ENCODE measurements at regions not wholly inside any gene's neighbourhood (a gene's known extent, or its start where the extent isn't known, plus 50 kb on each side); places are given as distances from the start of the nearest gene placed in this dataset.

- peak; percentile 5 for TF ChIP-seq CTCF (conservative IDR thresholded peaks at IDR 0.05; ENCODE audit: control insufficient read depth, insufficient read depth, low read depth, low read length)
- no peak overlapping the region for H3K4me3 ChIP-seq (ENCODE audit: control insufficient read depth, low read depth, low read length)
- no peak for DNase-seq (ENCODE audit: low read depth)
These were observed 1012.4 kb upstream of the CRIM1 start for GRCh38 chr2:35343135-35343534.

- no peak for TF ChIP-seq CTCF (conservative IDR thresholded peaks at IDR 0.05; ENCODE audit: control insufficient read depth, insufficient read depth, low read depth, low read length)
- no peak overlapping the region for H3K4me3 ChIP-seq (ENCODE audit: control insufficient read depth, low read depth, low read length)
- no peak for DNase-seq (ENCODE audit: low read depth)
These were observed 1016.4 kb upstream of the CRIM1 start for GRCh38 chr2:35339211-35339610.

GRCh38 chr2:35337922-35338321, 1017.7 kb upstream of the CRIM1 start:
- no peak for TF ChIP-seq CTCF (conservative IDR thresholded peaks at IDR 0.05; ENCODE audit: control insufficient read depth, insufficient read depth, low read depth, low read length)
- H3K4me3 ChIP-seq (ENCODE audit: control insufficient read depth, low read depth, low read length): no peak overlapping the region
- DNase-seq (ENCODE audit: low read depth): no peak

DNA sequence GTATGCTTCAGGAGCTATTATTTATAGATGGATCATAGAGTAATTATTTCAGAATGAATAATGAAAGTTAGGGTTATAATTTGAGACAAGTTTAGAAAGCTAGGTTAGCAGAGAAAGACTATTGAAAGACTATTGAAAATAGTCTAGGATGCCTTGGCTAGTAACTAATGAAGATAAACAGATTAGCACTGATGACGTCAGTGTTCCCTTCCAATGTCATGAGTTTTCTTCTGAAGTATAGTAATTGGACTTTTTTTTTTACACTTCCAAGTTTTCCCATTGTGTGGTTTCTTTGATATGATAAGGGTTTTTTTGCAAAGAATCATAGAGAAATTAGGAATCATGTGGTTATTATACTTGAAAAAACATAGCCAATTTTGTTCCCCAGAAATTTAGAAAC, 1041.5 kb upstream of the CRIM1 start:
- H3K4me3 ChIP-seq (ENCODE audit: control insufficient read depth, low read depth, low read length): no peak overlapping the region
- DNase-seq (ENCODE audit: low read depth): no peak
- TF ChIP-seq CTCF (conservative IDR thresholded peaks at IDR 0.05; ENCODE audit: control insufficient read depth, insufficient read depth, low read depth, low read length): no peak

GRCh38 chr2:35301369-35301768, 1054.2 kb upstream of the CRIM1 start:
- DNase-seq (ENCODE audit: low read depth): no peak
- TF ChIP-seq CTCF (conservative IDR thresholded peaks at IDR 0.05; ENCODE audit: control insufficient read depth, insufficient read depth, low read depth, low read length): no peak
- H3K4me3 ChIP-seq (ENCODE audit: control insufficient read depth, low read depth, low read length): no peak overlapping the region

DNA sequence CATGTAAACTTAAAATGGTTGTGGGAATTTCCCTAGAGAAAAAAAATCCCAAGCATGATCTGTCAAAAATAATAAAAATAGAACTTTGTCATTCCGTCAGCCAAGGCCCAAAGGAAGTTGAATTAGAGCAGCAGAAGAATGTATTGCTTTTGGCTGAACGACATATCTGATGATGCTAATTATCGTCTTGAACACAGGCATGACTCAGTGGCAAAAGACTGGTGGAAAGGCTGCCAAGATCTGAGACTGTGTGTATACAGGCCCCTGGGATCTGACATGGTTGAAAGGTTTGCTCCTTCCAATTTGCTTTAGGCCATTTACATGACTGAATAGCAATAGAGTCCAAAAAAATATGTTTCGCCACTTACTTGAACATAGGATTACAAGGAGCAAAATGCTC, 1057.1 kb upstream of the CRIM1 start:
- no peak for DNase-seq (ENCODE audit: low read depth)
- no peak for TF ChIP-seq CTCF (conservative IDR thresholded peaks at IDR 0.05; ENCODE audit: control insufficient read depth, insufficient read depth, low read depth, low read length)

GRCh38 chr2:35297403-35297802, 1058.2 kb upstream of the CRIM1 start:
- TF ChIP-seq CTCF (conservative IDR thresholded peaks at IDR 0.05; ENCODE audit: control insufficient read depth, insufficient read depth, low read depth, low read length): no peak
- DNase-seq (ENCODE audit: low read depth): no peak
- no peak overlapping the region for H3K4me3 ChIP-seq (ENCODE audit: control insufficient read depth, low read depth, low read length)

More for the DNA sequence above, 1057.1 kb upstream of the CRIM1 start:
- H3K4me3 ChIP-seq (ENCODE audit: control insufficient read depth, low read depth, low read length): no peak overlapping the region
